K562 (cell line): ENCODE measurements at regions not wholly inside any gene's neighbourhood (a gene's known extent, or its start where the extent isn't known, plus 50 kb on each side); places are given as distances from the start of the nearest gene placed in this dataset.

Experiments
- ATAC-seq: fragments of 200-7000 bp; cut with Tn5 transposase; 3 replicates; pipeline ENCODE4 v1.9.1; 2020; ENCODE audit warnings: moderate library complexity
- BruUV-seq: library from RNA; stranded (reverse); fragments of 400-500 nt; replicated peaks from 2 replicates; lab custom pipeline; 2021; lab: Mats Ljungman, UMichigan
- CTCF ChIA-PET: fragments of 300-600 bp; formaldehyde crosslinking; extraction: SDS; loops from one replicate; lab custom pipeline; 2021; ENCODE audit warnings: low intra/inter-chr PET ratio; lab: Yijun Ruan, JAX
- POLR2A ChIA-PET: fragments of 300-600, 350-650 bp; sonication (Branson Sonifier 250); formaldehyde crosslinking; extraction: SDS; loops from one replicate; lab custom pipeline; 2021; ENCODE audit warnings: antibody characterized with exemption, inconsistent platforms; lab: Yijun Ruan, JAX
- DNase-seq, 4 experiments: peaks; one replicate each; pipeline versions ENCODE4 v3.0.0 to v3.0.0-alpha.2; 2011 to 2018; ENCODE audit warnings: low spot score in 3 of 4, mixed read lengths in 3 of 4; ENCODE audit errors: extremely low read depth in 1 of 4
- FAIRE-seq: peaks from 2 replicates; lab custom pipeline; 2011; peaks lifted over from hg19 to GRCh38; lab: Jason Lieb, UNC
- H2AFZ ChIP-seq: 2 replicates; pipeline ENCODE4 v1.6.0; 2011; ENCODE audit warnings: low read depth, low read length, control low read depth, inconsistent platforms
- H3K27ac ChIP-seq: fragments of 200-600 bp; 3 replicates; pipeline ENCODE4 v1.8.0; 2011; ENCODE audit warnings: low read depth, mild to moderate bottlenecking, control low read depth, inconsistent platforms, low read length, moderate library complexity, mixed read lengths; ENCODE audit errors: extremely low read depth
- H3K27me3 ChIP-seq, 2 experiments: fragments of 300-600 bp in 1 of 2; 2 replicates in 1 of 2; 3 replicates in 1 of 2; pipeline versions ENCODE4 v1.6.0 to v1.8.0; 2011; ENCODE audit warnings: inconsistent platforms in 2 of 2, low read length in 2 of 2, mild to moderate bottlenecking in 1 of 2, mixed read lengths in 1 of 2, moderate library complexity in 1 of 2; ENCODE audit not compliant: control insufficient read depth in 2 of 2, insufficient read depth in 2 of 2
- H3K36me3 ChIP-seq: fragments of 300-600 bp; 3 replicates; pipeline ENCODE4 v1.8.0; 2011; ENCODE audit warnings: mild to moderate bottlenecking, low read length, inconsistent platforms; ENCODE audit not compliant: control insufficient read depth, insufficient read depth
- H3K4me1 ChIP-seq, 2 experiments: fragments of 200-600 bp in 1 of 2; replicated peaks in 1 of 2; 2 replicates in 1 of 2; 3 replicates in 1 of 2; pipeline versions ENCODE4 v1.5.1 to v1.8.0; 2011; ENCODE audit warnings: inconsistent platforms in 2 of 2, low read length in 2 of 2, mild to moderate bottlenecking in 1 of 2, mixed read lengths in 1 of 2, moderate library complexity in 1 of 2; ENCODE audit not compliant: control insufficient read depth in 2 of 2, insufficient read depth in 2 of 2
- H3K4me2 ChIP-seq: 2 replicates; pipeline ENCODE4 v1.6.1; 2011; ENCODE audit warnings: low read length, control low read depth, inconsistent platforms, mixed read lengths; ENCODE audit not compliant: insufficient read depth
- H3K4me3 ChIP-seq: fragments of 200-600 bp; sonication (generic), shearing (Covaris generic); 2 replicates; pipeline ENCODE4 v1.5.1; 2016; ENCODE audit warnings: control low read depth, inconsistent platforms
- H3K79me2 ChIP-seq: fragments of 200-600 bp; 3 replicates; pipeline ENCODE4 v1.8.0; 2011; ENCODE audit warnings: low read length, inconsistent platforms; ENCODE audit not compliant: control insufficient read depth, insufficient read depth
- H3K9ac ChIP-seq, 2 experiments: 2 replicates each; pipeline versions ENCODE4 v1.6.0 to v1.6.1; 2011; ENCODE audit warnings: low read depth in 2 of 2, low read length in 2 of 2, control low read depth in 1 of 2, inconsistent platforms in 1 of 2, mild to moderate bottlenecking in 1 of 2, mixed read lengths in 1 of 2; ENCODE audit not compliant: insufficient read depth in 1 of 2
- H3K9me1 ChIP-seq: one replicate; pipeline ENCODE4 v1.6.0; 2011; ENCODE audit warnings: inconsistent platforms, mild to moderate bottlenecking, low read length, moderate library complexity; ENCODE audit not compliant: control insufficient read depth, insufficient read depth
- H3K9me3 ChIP-seq: replicated peaks from 2 replicates; pipeline ENCODE4 v1.5.1; 2011; ENCODE audit warnings: low read depth, low read length, inconsistent platforms; ENCODE audit not compliant: control insufficient read depth, insufficient read depth
- H4K20me1 ChIP-seq: replicated peaks from 2 replicates; pipeline ENCODE4 v1.6.1; 2011; ENCODE audit warnings: low read length, inconsistent platforms, mixed read lengths; ENCODE audit not compliant: control insufficient read depth, insufficient read depth
- ESRRB ChIP-seq: fragments of 250-450 bp; sonication (Bioruptor Pico); IDR thresholded peaks from 2 replicates; pipeline ENCODE4 v1.5.0; 2020; ENCODE audit warnings: mild to moderate bottlenecking, moderate library complexity, borderline replicate concordance
- MCM5 ChIP-seq: fragments of 450-650 bp; IDR thresholded peaks from 2 replicates; pipeline ENCODE4 v1.6.1; 2016; ENCODE audit warnings: low read depth
- RUNX1 ChIP-seq: sonication (generic); IDR thresholded peaks from 2 replicates; pipeline ENCODE4 v1.6.1; 2016; ENCODE audit warnings: antibody characterized with exemption, low read depth
- ZNF134 ChIP-seq: fragments of 250-450 bp; sonication (Bioruptor Pico); conservative IDR thresholded peaks from 2 replicates; pipeline ENCODE4 v1.4.0; 2020
- ZNF316 ChIP-seq: fragments of 450-650 bp; IDR thresholded peaks from 2 replicates; pipeline ENCODE4 v1.6.1; 2016
- WGBS: fragments of 100-300 bp; shearing (Covaris generic); methylation state at CpG from one replicate; pipeline ENCODE4 v1.1.6; 2016; ENCODE audit warnings: low coverage, mixed read lengths; ENCODE audit not compliant: insufficient coverage; ENCODE audit errors: missing lambda C conversion rate; 5-methylcytosine and 5-hydroxymethylcytosine counted together
- in situ Hi-C: fragments of 300-500 bp; cut with MboI; formaldehyde crosslinking; loops from 4 replicates; pipeline ENCODE4 v1.15.0; 2018; ENCODE audit warnings: inconsistent platforms, mixed read lengths
- intact Hi-C: fragments of 100-400 bp; cut with micrococcal nuclease; formaldehyde crosslinking; loops from 2 replicates; pipeline ENCODE4 v1.14.2; 2022
- TF ChIP-seq, protein P1 (sequence below): fragments of 250-450 bp; sonication (Bioruptor Pico); IDR thresholded peaks from 2 replicates; pipeline ENCODE4 v1.4.0; 2020; ENCODE audit warnings: mild to moderate bottlenecking

DNA sequence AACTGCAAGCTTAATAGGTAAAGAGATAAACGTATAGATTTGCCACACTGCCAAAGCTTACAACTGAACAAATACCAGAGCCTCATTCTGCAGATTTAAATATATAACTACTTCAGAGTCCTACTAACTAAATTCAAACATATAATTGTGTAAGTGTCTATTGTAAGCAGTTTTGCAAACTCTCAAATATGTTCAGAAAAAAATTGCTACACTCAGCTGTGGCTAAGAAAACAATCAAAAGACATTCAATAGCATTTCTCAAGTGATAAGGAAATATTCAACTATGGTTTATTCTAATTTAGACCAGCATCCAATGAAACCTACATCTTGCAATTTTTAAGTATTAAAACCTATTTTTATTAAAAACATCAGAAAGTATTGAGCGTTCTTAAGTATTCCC is 202.4 kb downstream of the KCTD12 start:
- ATAC-seq, result no peak

DNA sequence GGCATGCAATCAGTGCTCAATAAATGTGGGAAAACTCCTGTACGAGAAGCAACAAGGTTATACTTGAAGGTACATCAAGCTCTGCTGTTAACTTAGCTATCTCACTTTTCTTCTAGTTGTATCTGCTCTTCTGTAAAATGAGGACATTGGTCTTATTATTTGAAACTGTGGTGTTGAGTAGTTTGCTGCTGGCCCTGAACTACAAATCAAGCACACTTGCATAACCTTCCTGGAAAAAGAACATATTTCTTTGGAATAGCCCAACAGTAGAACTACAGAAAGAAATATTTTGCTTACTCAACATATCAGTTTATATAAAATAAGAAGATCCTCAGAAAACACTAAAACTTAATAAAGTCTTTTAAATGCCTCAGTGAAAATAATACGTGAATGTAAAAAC is 203.0 kb downstream of the KCTD12 start:
- BruUV-seq, result no TSS peak
- TF ChIP-seq ZNF316 (peak; percentile 16; the same call in 1 of the 2 replicates), ESRRB (no peak)
- TF ChIP-seq, all 486 proteins: peak for 1
- ChIA-PET POLR2A (no interaction called here), CTCF (no interaction called here)
- no peak overlapping the region for H3K4me3 ChIP-seq
- no peaks in the 10 kb centered on the region; a peak in 1 of 5 replicates for H3K4me1 ChIP-seq
- no peaks in the 10 kb centered on the region for H3K27me3 ChIP-seq
- H2AFZ ChIP-seq, result no peak overlapping the region
- H3K9me3 ChIP-seq, result no peaks in the 10 kb centered on the region
- no peak for DNase-seq
- H4K20me1 ChIP-seq, result no peaks in the 10 kb centered on the region
- WGBS, result 0% methylated on average over 2 of the region's 2 CpGs
- H3K4me2 ChIP-seq, result no peak overlapping the region
- no peaks in the 10 kb centered on the region for H3K9me1 ChIP-seq
- in situ Hi-C loops, result no loop called here
- no peak for ATAC-seq
- no peak overlapping the region for H3K9ac ChIP-seq
- no peaks in the 10 kb centered on the region for H3K79me2 ChIP-seq
- FAIRE-seq, result no peak
- H3K27ac ChIP-seq, result no peak overlapping the region
- intact Hi-C loops, result no loop called here
- no peaks in the 10 kb centered on the region for H3K36me3 ChIP-seq

More for the DNA sequence above, 202.4 kb downstream of the KCTD12 start:
- Histone ChIP-seq H3K79me2 (no peaks in the 10 kb centered on the region), H4K20me1 (no peaks in the 10 kb centered on the region), H3K9ac (no peak overlapping the region), H3K4me3 (no peak overlapping the region), H3K9me3 (no peaks in the 10 kb centered on the region), H2AFZ (no peak overlapping the region), H3K9me1 (no peaks in the 10 kb centered on the region), H3K27ac (no peak overlapping the region), H3K4me1 (no peaks in the 10 kb centered on the region; a peak in 1 of 5 replicates), H3K4me2 (no peak overlapping the region), H3K36me3 (no peaks in the 10 kb centered on the region), H3K27me3 (no peaks in the 10 kb centered on the region)
- no peak for TF ChIP-seq MCM5
- TF ChIP-seq, protein P1, sequence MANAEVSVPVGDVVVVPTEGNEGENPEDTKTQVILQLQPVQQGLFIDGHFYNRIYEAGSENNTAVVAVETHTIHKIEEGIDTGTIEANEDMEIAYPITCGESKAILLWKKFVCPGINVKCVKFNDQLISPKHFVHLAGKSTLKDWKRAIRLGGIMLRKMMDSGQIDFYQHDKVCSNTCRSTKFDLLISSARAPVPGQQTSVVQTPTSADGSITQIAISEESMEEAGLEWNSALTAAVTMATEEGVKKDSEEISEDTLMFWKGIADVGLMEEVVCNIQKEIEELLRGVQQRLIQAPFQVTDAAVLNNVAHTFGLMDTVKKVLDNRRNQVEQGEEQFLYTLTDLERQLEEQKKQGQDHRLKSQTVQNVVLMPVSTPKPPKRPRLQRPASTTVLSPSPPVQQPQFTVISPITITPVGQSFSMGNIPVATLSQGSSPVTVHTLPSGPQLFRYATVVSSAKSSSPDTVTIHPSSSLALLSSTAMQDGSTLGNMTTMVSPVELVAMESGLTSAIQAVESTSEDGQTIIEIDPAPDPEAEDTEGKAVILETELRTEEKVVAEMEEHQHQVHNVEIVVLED, result no peak
- TF ChIP-seq ZNF134, result no peak
- TF ChIP-seq RUNX1, result no peak
- ChIA-PET CTCF (no interaction called here), POLR2A (no interaction called here)
- in situ Hi-C loops (no loop called here), intact Hi-C loops (no loop called here)
- DNase-seq, result no peak
- 0% methylated on average over 2 of the region's 2 CpGs for WGBS
- no TSS peak for BruUV-seq
- no peak for FAIRE-seq
